ENCODE measurements at regions not wholly inside any gene's neighbourhood (a gene's known extent, or its start where the extent isn't known, plus 50 kb on each side); places are given as distances from the start of the nearest gene placed in this dataset.
"Not testable (repeated sequence)": the region's sequence is repeated elsewhere in the genome, so short reads cannot be mapped to it uniquely, and the experiment has no call there.

GRCh38 chr4:79121875-79122358 lies 182.7 kb upstream of the PAQR3 start:
- H3K9me3 Mint-ChIP-seq (ENCODE audit: low read depth, unreplicated experiment), result peaks cover 3% of the 10 kb centered on the region
- BruUV-seq (replicated peaks), result no TSS peak

GRCh38 chr4:79121223-79121622 lies 182.0 kb upstream of the PAQR3 start:
- intact Hi-C loops (cut with micrococcal nuclease; ENCODE audit: unreplicated experiment), result no loop called here
- H3K4me3 Mint-ChIP-seq (ENCODE audit: low read depth, unreplicated experiment), result no peak overlapping the region
- peaks cover 3% of the 10 kb centered on the region for H3K9me3 Mint-ChIP-seq (ENCODE audit: low read depth, unreplicated experiment)
- H3K36me3 Mint-ChIP-seq (ENCODE audit: insufficient read depth, unreplicated experiment), result no peaks in the 10 kb centered on the region
- no peaks in the 10 kb centered on the region for H3K4me1 Mint-ChIP-seq (ENCODE audit: low read depth, unreplicated experiment)
- no TSS peak for BruUV-seq (replicated peaks)
- no peak overlapping the region for H3K27ac Mint-ChIP-seq (ENCODE audit: unreplicated experiment)
- no peaks in the 10 kb centered on the region for H3K27me3 Mint-ChIP-seq (ENCODE audit: unreplicated experiment)
- no peak for DNase-seq
- no peak for TF ChIP-seq CTCF (IDR thresholded peaks at IDR 0.05; ENCODE audit: unreplicated experiment)
- CTCF ChIA-PET, result no interaction called here

More at GRCh38 chr4:79121875-79122358, 182.7 kb upstream of the PAQR3 start:
- Mint-ChIP-seq H3K4me1 (ENCODE audit: low read depth, unreplicated experiment) (no peaks in the 10 kb centered on the region), H3K4me3 (ENCODE audit: low read depth, unreplicated experiment) (no peak overlapping the region), H3K36me3 (ENCODE audit: insufficient read depth, unreplicated experiment) (no peaks in the 10 kb centered on the region), H3K27me3 (ENCODE audit: unreplicated experiment) (no peaks in the 10 kb centered on the region), H3K27ac (ENCODE audit: unreplicated experiment) (no peak overlapping the region)
- no peak for TF ChIP-seq CTCF (IDR thresholded peaks at IDR 0.05; ENCODE audit: unreplicated experiment)
- CTCF ChIA-PET, result no interaction called here
- DNase-seq, result no peak
- intact Hi-C loops (cut with micrococcal nuclease; ENCODE audit: unreplicated experiment), result no loop called here

GRCh38 chr4:79117051-79117450 lies 177.8 kb upstream of the PAQR3 start:
- H3K27me3 Mint-ChIP-seq (ENCODE audit: unreplicated experiment); H3K27ac Mint-ChIP-seq (ENCODE audit: unreplicated experiment); H3K9me3 Mint-ChIP-seq (ENCODE audit: low read depth, unreplicated experiment); H3K36me3 Mint-ChIP-seq (ENCODE audit: insufficient read depth, unreplicated experiment); CTCF ChIA-PET; H3K4me3 Mint-ChIP-seq (ENCODE audit: low read depth, unreplicated experiment); BruUV-seq (replicated peaks); H3K4me1 Mint-ChIP-seq (ENCODE audit: low read depth, unreplicated experiment); DNase-seq; intact Hi-C loops (cut with micrococcal nuclease; ENCODE audit: unreplicated experiment): not testable (repeated sequence)

GRCh38 chr4:79107014-79107413 lies 167.8 kb upstream of the PAQR3 start:
- Mint-ChIP-seq H3K36me3 (ENCODE audit: insufficient read depth, unreplicated experiment) (no peaks in the 10 kb centered on the region), H3K27ac (ENCODE audit: unreplicated experiment) (no peak overlapping the region), H3K4me3 (ENCODE audit: low read depth, unreplicated experiment) (no peak overlapping the region), H3K9me3 (ENCODE audit: low read depth, unreplicated experiment) (peaks cover 4% of the 10 kb centered on the region), H3K27me3 (ENCODE audit: unreplicated experiment) (no peaks in the 10 kb centered on the region), H3K4me1 (ENCODE audit: low read depth, unreplicated experiment) (no peaks in the 10 kb centered on the region)
- no TSS peak for BruUV-seq (replicated peaks)
- intact Hi-C loops (cut with micrococcal nuclease; ENCODE audit: unreplicated experiment), result no loop called here
- CTCF ChIA-PET, result no interaction called here
- TF ChIP-seq CTCF (IDR thresholded peaks at IDR 0.05; ENCODE audit: unreplicated experiment), result no peak
- no peak for DNase-seq

GRCh38 chr4:79088946-79089691 lies 149.9 kb upstream of the PAQR3 start:
- no TSS peak for BruUV-seq (replicated peaks)
- H3K36me3 Mint-ChIP-seq (ENCODE audit: insufficient read depth, unreplicated experiment), result no peaks in the 10 kb centered on the region
- H3K4me1 Mint-ChIP-seq (ENCODE audit: low read depth, unreplicated experiment), result no peaks in the 10 kb centered on the region
- no peak for DNase-seq
- no peak for TF ChIP-seq CTCF (IDR thresholded peaks at IDR 0.05; ENCODE audit: unreplicated experiment)
- no peak overlapping the region for H3K27ac Mint-ChIP-seq (ENCODE audit: unreplicated experiment)
- H3K9me3 Mint-ChIP-seq (ENCODE audit: low read depth, unreplicated experiment), result no peaks in the 10 kb centered on the region
- intact Hi-C loops (cut with micrococcal nuclease; ENCODE audit: unreplicated experiment), result no loop called here
- no peaks in the 10 kb centered on the region for H3K27me3 Mint-ChIP-seq (ENCODE audit: unreplicated experiment)
- H3K4me3 Mint-ChIP-seq (ENCODE audit: low read depth, unreplicated experiment), result no peak overlapping the region
- CTCF ChIA-PET, result no interaction called here

Measured in Calu3 (cell line).